ENCODE measurements at regions not wholly inside any gene's neighbourhood (a gene's known extent, or its start where the extent isn't known, plus 50 kb on each side); places are given as distances from the start of the nearest gene placed in this dataset.

GRCh38 chr3:72347819-72348319, 500.4 kb downstream of the SHQ1 start:
- DNase-seq (ENCODE audit: low read depth in 2 of 3, low spot score in 2 of 3), result peak in 2 of 3 experiments; percentile 38 to 40

GRCh38 chr3:72346526-72346926, 501.7 kb downstream of the SHQ1 start:
- no peak for DNase-seq (ENCODE audit: low read depth in 2 of 3, low spot score in 2 of 3)

- DNase-seq (ENCODE audit: low read depth in 2 of 3, low spot score in 2 of 3), result no peak
Measured at GRCh38 chr3:72345980-72346379, 502.3 kb downstream of the SHQ1 start.

- DNase-seq (ENCODE audit: low read depth in 2 of 3, low spot score in 2 of 3), result no peak
Measured at GRCh38 chr3:72345237-72345878, 502.9 kb downstream of the SHQ1 start.

- DNase-seq (ENCODE audit: low read depth in 2 of 3, low spot score in 2 of 3), result no peak
Measured at GRCh38 chr3:72344647-72345046, 503.6 kb downstream of the SHQ1 start.

GRCh38 chr3:72344236-72344635, 504.0 kb downstream of the SHQ1 start:
- no peak for DNase-seq (ENCODE audit: low read depth in 2 of 3, low spot score in 2 of 3)

- peak in 1 of 3 experiments; percentile 11 for DNase-seq (ENCODE audit: low read depth in 2 of 3, low spot score in 2 of 3)
Measured at GRCh38 chr3:72343078-72343477, 505.2 kb downstream of the SHQ1 start.

- no peak for DNase-seq (ENCODE audit: low read depth in 2 of 3, low spot score in 2 of 3)
Measured at GRCh38 chr3:72342450-72342849, 505.8 kb downstream of the SHQ1 start.

- no peak for DNase-seq (ENCODE audit: low read depth in 2 of 3, low spot score in 2 of 3)
Measured at GRCh38 chr3:72341920-72342319, 506.3 kb downstream of the SHQ1 start.

GRCh38 chr3:72341380-72341770, 506.9 kb downstream of the SHQ1 start:
- no peak for DNase-seq (ENCODE audit: low read depth in 2 of 3, low spot score in 2 of 3)

GRCh38 chr3:72340476-72341379, 507.5 kb downstream of the SHQ1 start:
- no peak for DNase-seq (ENCODE audit: low read depth in 2 of 3, low spot score in 2 of 3)

- DNase-seq (ENCODE audit: low read depth in 2 of 3, low spot score in 2 of 3), result no peak
Measured at GRCh38 chr3:72340056-72340455, 508.2 kb downstream of the SHQ1 start.

GRCh38 chr3:72339670-72340030, 508.6 kb downstream of the SHQ1 start:
- no peak for DNase-seq (ENCODE audit: low read depth in 2 of 3, low spot score in 2 of 3)

GRCh38 chr3:72338942-72339669, 509.1 kb downstream of the SHQ1 start:
- peak in 1 of 3 experiments; percentile 40 for DNase-seq (ENCODE audit: low read depth in 2 of 3, low spot score in 2 of 3)

- DNase-seq (ENCODE audit: low read depth in 2 of 3, low spot score in 2 of 3), result peak; percentile 16 to 35 (median 32)
Measured at GRCh38 chr3:72338082-72338941, 509.9 kb downstream of the SHQ1 start.

- DNase-seq (ENCODE audit: low read depth in 2 of 3, low spot score in 2 of 3), result no peak
Measured at GRCh38 chr3:72337480-72337855, 510.8 kb downstream of the SHQ1 start.

- DNase-seq (ENCODE audit: low read depth in 2 of 3, low spot score in 2 of 3), result no peak
Measured at GRCh38 chr3:72336821-72337479, 511.3 kb downstream of the SHQ1 start.

GRCh38 chr3:72336114-72336651, 512.1 kb downstream of the SHQ1 start:
- DNase-seq (ENCODE audit: low read depth in 2 of 3, low spot score in 2 of 3), result no peak

GRCh38 chr3:72335458-72336095, 512.7 kb downstream of the SHQ1 start:
- no peak for DNase-seq (ENCODE audit: low read depth in 2 of 3, low spot score in 2 of 3)

Measured in activated CD8-positive, alpha-beta memory T cell treated with anti-CD3 and anti-CD28 coated beads for 48 hours (primary cell).